ENCODE measurements at regions not wholly inside any gene's neighbourhood (a gene's known extent, or its start where the extent isn't known, plus 50 kb on each side); places are given as distances from the start of the nearest gene placed in this dataset.

DNA sequence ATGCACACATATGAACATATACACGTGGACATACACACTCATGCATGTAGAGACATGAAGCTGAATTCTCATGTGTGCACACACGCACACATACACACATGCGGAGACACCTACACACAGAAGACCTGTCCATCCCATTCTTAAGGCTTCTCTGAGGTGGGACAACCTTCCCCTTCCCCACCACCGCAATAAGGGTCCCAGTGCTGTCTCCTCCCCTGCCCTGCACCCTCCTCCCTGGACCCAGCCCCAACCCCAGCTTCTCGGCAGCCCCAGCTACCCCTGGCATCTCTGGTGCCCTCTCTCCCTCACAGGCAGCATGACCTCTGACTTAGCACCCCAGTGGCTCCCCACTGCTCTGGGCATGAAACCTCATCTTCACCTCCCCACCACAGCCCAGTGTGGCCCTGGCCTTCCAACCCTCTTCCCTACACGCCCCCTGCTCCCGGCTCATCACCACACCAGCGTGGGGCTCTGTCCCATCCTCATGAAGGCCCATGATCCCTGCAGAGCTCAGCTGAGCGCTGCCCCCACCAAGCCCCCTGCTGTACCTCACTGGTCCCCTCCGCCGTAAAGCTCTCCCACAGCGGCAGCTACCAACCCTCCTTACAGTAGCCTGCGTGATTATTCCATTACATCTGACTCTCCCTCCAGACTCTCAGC lies 204.1 kb upstream of the ZNF536 start:
- intact Hi-C loops (cut with DNase I): no loop called here
- DNase-seq (ENCODE audit: low spot score in 2 of 2): no peak
- TF ChIP-seq, protein P1, sequence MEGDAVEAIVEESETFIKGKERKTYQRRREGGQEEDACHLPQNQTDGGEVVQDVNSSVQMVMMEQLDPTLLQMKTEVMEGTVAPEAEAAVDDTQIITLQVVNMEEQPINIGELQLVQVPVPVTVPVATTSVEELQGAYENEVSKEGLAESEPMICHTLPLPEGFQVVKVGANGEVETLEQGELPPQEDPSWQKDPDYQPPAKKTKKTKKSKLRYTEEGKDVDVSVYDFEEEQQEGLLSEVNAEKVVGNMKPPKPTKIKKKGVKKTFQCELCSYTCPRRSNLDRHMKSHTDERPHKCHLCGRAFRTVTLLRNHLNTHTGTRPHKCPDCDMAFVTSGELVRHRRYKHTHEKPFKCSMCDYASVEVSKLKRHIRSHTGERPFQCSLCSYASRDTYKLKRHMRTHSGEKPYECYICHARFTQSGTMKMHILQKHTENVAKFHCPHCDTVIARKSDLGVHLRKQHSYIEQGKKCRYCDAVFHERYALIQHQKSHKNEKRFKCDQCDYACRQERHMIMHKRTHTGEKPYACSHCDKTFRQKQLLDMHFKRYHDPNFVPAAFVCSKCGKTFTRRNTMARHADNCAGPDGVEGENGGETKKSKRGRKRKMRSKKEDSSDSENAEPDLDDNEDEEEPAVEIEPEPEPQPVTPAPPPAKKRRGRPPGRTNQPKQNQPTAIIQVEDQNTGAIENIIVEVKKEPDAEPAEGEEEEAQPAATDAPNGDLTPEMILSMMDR (IDR thresholded peaks at IDR 0.05): no peak
- Histone ChIP-seq H3K4me1 (no peaks in the 10 kb centered on the region), H3K27ac (no peak overlapping the region), H3K9me3 (no peaks in the 10 kb centered on the region), H3K4me3 (no peak overlapping the region), H3K27me3 (no peaks in the 10 kb centered on the region), H3K36me3 (no peaks in the 10 kb centered on the region)

DNA sequence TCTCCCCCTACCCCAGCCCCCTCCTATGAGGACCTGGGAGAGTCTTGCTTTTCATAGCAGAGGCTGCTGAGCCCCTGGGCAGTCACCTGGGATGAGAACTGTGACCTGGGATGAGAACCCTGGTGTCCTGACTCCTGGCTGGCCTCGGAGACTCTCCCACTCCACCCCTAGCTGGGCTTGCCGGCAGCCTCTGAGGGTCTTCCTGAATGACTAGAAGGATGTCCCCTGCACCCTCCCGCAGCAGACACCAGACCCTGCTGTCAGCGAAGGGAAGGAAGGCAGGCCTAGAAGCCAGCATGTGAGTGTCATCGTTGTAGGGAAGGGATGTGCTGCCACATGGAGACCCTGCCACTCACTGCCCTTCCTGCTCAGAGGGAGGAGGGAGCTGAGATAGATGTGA lies 203.4 kb upstream of the ZNF536 start:
- TF ChIP-seq, protein P1 (IDR thresholded peaks at IDR 0.05): no peak
- H3K27me3 ChIP-seq: no peaks in the 10 kb centered on the region
- no peaks in the 10 kb centered on the region for H3K36me3 ChIP-seq
- no peaks in the 10 kb centered on the region for H3K4me1 ChIP-seq
- H3K4me3 ChIP-seq: no peak overlapping the region
- no peak overlapping the region for H3K27ac ChIP-seq
- no peak for DNase-seq (ENCODE audit: low spot score in 2 of 2)
- no peaks in the 10 kb centered on the region for H3K9me3 ChIP-seq
- intact Hi-C loops (cut with DNase I): no loop called here

DNA sequence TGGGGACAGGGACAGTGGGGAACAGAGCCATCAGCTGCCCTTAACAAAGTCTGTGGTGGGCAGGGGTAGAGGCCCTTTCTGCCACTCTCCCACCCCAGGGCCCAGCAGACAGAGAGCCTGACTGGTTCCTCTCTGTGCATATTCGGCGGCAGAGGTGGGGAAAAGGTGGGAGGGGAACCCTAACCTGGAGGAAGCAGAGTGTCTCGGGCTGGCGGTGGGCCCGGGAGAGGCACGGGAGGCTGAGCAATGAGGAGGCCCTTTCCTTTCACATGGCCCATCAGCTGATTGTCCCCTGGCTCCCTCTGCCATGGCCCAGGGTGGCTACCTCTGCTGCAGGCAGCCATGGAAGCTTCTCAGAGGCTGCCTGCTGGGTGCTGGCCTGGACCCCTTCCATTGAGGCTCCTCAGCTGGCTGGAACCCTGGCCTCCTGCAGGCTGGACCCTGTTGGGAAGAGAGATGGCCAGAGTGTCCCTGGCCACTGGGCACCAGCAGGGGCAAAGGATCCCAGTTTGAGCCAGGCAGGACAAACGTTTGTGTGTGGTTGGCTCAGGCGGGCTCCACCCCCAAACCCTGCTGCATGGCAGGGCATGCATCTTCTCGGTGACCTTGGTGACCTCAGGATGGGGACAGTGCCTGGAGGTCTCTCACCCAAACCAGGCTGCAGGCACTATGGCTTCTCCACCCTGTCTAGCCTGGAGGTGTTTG lies 202.8 kb upstream of the ZNF536 start:
- intact Hi-C loops (cut with DNase I): no loop called here
- no peaks in the 10 kb centered on the region for H3K9me3 ChIP-seq
- H3K27me3 ChIP-seq: no peaks in the 10 kb centered on the region
- no peak overlapping the region for H3K27ac ChIP-seq
- H3K4me3 ChIP-seq: no peak overlapping the region
- TF ChIP-seq, protein P1 (IDR thresholded peaks at IDR 0.05): no peak
- no peaks in the 10 kb centered on the region for H3K36me3 ChIP-seq
- no peak for DNase-seq (ENCODE audit: low spot score in 2 of 2)
- no peaks in the 10 kb centered on the region for H3K4me1 ChIP-seq

DNA sequence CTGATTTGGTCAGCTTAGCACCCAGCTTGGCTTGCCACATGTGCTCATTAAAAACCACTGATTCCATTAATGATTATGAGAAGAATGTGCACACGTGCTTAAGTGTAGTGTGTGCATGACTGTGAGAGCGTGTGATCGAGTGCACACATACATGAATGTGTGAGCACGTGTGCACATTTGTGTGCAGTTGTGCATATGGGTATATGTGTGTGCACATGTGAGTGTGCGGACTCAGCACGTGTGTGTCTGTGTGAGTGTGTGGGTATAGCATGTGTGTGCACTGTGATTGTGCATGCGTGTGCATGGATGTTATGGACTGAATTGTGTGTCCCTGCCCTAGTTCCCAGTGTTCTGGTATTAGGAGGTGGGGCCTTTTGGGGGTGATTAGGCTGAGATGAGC lies 202.1 kb upstream of the ZNF536 start:
- DNase-seq (ENCODE audit: low spot score in 2 of 2): no peak
- intact Hi-C loops (cut with DNase I): no loop called here

DNA sequence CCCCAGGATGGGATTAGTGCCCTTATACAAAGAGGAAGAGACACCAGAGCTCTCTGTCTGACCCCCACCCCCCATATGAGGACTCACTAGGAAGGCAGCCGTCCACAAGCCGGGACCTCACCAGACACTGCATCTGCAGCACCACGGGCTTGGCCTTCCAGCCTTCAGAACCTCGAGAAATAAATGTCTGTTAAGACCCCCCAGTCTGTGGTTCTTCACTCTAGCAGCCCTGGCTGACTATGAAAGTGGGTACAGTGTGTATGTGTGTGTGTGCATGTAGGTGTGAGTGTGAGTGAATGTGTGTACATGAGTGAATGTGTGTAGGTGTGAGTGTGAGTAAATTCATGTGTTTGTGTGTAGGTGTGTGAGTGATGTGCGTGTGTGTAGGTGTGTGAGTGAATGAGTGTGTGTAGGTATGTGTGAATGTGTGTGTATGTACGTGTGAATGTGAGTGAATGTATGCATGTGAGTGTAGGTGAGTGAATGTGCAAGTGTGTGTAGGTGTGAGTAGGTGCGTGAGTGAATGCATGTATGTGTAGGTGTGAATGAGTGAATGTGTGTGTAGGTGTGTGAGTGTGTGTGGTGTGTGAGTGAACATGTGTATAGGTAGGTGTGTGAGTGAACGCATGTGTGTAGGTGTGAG lies 201.6 kb upstream of the ZNF536 start:
- Histone ChIP-seq H3K36me3 (no peaks in the 10 kb centered on the region), H3K27ac (no peak overlapping the region), H3K4me1 (no peaks in the 10 kb centered on the region), H3K27me3 (no peaks in the 10 kb centered on the region), H3K4me3 (no peak overlapping the region), H3K9me3 (no peaks in the 10 kb centered on the region)
- intact Hi-C loops (cut with DNase I): no loop called here
- no peak for DNase-seq (ENCODE audit: low spot score in 2 of 2)
- TF ChIP-seq, protein P1 (IDR thresholded peaks at IDR 0.05): no peak

More for the DNA sequence above, 202.1 kb upstream of the ZNF536 start:
- no peaks in the 10 kb centered on the region for H3K9me3 ChIP-seq
- no peak overlapping the region for H3K27ac ChIP-seq
- H3K4me3 ChIP-seq: no peak overlapping the region
- TF ChIP-seq, protein P1 (IDR thresholded peaks at IDR 0.05): no peak
- no peaks in the 10 kb centered on the region for H3K4me1 ChIP-seq
- no peaks in the 10 kb centered on the region for H3K27me3 ChIP-seq
- no peaks in the 10 kb centered on the region for H3K36me3 ChIP-seq
